ENCODE measurements at regions not wholly inside any gene's neighbourhood (a gene's known extent, or its start where the extent isn't known, plus 50 kb on each side); places are given as distances from the start of the nearest gene placed in this dataset.

DNA sequence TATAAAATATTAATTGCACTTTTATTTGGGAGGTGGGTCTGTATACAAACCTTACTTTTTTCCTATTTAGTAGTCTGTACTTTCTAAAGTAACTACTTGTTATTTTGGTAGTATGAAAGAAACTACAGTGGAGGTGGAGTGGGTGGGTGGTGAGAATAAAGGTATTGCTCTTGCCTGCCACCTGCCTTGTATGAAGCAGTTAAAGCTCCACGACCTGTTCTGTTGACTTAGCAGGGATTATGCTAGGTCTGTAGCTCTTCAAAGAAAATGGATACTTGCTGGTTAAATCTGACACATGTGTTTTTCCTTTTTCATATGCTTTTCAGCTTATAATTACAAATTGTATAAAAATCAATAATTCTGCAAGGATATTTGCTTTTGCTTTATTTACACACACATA, 111.9 kb downstream of the EHF start:
- no peak for TF ChIP-seq CTCF (IDR thresholded peaks at IDR 0.05; ENCODE audit: low read depth, low read length)
- no peak for DNase-seq (ENCODE audit: low read depth in 2 of 2)
- no peak overlapping the region for H3K4me3 ChIP-seq (replicated peaks in 1 of 2; ENCODE audit: low read depth in 2 of 2, low read length in 2 of 2)

- TF ChIP-seq CTCF (IDR thresholded peaks at IDR 0.05; ENCODE audit: low read depth, low read length), result no peak
- DNase-seq (ENCODE audit: low read depth in 2 of 2), result no peak
Measured at GRCh38 chr11:34731603-34732002, 110.7 kb downstream of the EHF start.

DNA sequence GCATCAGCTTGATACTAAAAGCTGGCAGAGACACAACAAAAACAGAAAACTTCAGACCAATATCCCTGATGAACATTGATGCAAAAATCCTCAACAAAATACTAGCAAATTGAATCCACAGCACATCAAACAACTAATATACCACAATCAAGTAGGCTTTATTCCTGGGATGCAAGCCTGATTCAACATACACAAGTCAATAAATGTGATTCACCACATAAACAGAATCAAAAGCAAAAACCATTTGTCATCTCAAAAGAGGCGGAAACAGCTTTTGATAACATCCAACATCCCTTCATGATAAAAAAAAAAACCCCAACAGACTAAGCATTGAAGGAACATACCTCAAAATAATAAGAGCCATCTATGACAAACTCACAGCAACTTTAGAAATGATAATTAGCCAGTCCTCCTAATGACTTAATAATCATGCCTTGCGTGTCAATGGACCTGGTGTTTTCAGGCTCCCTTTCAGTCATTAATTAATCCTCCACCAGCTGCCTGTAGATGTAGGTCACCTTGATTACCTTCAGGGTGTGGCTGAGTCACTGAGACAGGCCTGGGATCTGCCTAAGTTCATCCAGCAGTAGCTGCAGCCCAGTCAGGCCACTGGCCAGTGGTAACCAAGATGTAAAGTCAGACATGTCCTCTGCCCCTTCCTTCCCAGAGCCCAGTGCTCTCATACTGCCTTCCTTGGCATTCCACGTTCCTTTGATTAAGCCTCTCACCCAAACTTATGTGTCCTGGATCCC, 109.8 kb downstream of the EHF start:
- TF ChIP-seq CTCF (IDR thresholded peaks at IDR 0.05; ENCODE audit: low read depth, low read length), result no peak
- no peak overlapping the region for H3K4me3 ChIP-seq (replicated peaks in 1 of 2; ENCODE audit: low read depth in 2 of 2, low read length in 2 of 2)
- DNase-seq (ENCODE audit: low read depth in 2 of 2), result no peak

More at GRCh38 chr11:34731603-34732002, 110.7 kb downstream of the EHF start:
- H3K4me3 ChIP-seq (replicated peaks in 1 of 2; ENCODE audit: low read depth in 2 of 2, low read length in 2 of 2), result no peak overlapping the region

DNA sequence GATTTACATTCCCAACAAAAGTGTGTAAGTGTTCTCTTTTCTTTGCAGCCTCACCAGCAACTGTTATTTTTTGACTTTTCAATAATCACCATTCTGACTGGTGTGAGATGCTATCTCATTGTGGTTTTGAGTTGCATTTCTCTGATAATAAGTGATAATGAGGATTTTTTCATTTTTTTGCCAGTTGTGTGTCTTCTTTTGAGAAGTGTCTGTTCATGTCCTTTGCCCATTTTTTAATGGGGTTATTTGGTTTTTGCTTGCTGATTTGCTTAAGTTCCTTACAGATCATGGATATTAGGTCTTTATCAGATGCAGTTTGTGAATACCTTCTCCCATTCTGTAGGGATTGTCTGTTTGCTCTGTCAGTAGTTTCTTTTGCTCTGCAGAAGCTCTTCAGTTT, 107.7 kb downstream of the EHF start:
- no peak for TF ChIP-seq CTCF (IDR thresholded peaks at IDR 0.05; ENCODE audit: low read depth, low read length)
- H3K4me3 ChIP-seq (replicated peaks in 1 of 2; ENCODE audit: low read depth in 2 of 2, low read length in 2 of 2), result no peak overlapping the region
- DNase-seq (ENCODE audit: low read depth in 2 of 2), result no peak

DNA sequence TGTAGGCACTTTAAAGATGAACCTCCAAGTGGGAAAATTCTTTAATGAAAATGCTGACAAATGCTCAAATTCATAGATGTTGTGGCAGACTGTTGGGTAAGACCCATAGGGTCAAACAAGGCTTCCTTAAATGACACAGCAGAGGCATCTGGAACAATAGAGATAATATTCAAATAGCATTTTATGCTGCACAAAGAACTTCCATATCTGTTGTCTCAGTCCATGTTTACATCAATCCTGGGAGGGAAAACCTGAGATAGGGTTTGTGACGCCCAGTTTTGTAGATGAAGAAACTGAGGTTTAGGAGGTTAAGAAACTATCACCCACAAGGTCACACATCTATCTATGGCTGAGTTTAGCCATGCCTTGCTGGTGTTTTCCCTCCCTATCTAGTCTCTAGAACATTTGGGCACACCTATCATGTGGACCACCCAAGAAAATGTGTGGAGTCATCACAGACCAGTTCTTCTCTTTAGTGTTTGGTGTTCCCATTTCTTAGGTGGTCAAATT, 106.4 kb downstream of the EHF start:
- H3K4me3 ChIP-seq (replicated peaks in 1 of 2; ENCODE audit: low read depth in 2 of 2, low read length in 2 of 2), result no peak overlapping the region
- no peak for TF ChIP-seq CTCF (IDR thresholded peaks at IDR 0.05; ENCODE audit: low read depth, low read length)
- DNase-seq (ENCODE audit: low read depth in 2 of 2), result no peak

GRCh38 chr11:34724973-34725372, 104.1 kb downstream of the EHF start:
- no peak for DNase-seq (ENCODE audit: low read depth in 2 of 2)
- no peak for TF ChIP-seq CTCF (IDR thresholded peaks at IDR 0.05; ENCODE audit: low read depth, low read length)
- H3K4me3 ChIP-seq (replicated peaks in 1 of 2; ENCODE audit: low read depth in 2 of 2, low read length in 2 of 2), result no peak overlapping the region

All from cardiac fibroblast (primary cell).